HG02763 (cell line): ENCODE measurements at regions not wholly inside any gene's neighbourhood (a gene's known extent, or its start where the extent isn't known, plus 50 kb on each side); places are given as distances from the start of the nearest gene placed in this dataset.
"Not testable (repeated sequence)": the region's sequence is repeated elsewhere in the genome, so short reads cannot be mapped to it uniquely, and the experiment has no call there.

Experiments
- ATAC-seq: cut with Tn5 transposase; IDR thresholded peaks from one replicate; pipeline ENCODE4 v1.9.1; 2021; ENCODE audit warnings: mild to moderate bottlenecking, moderate library complexity; ENCODE audit not compliant: unreplicated experiment

GRCh38 chr12:127140864-127141484 is 1126.0 kb upstream of the TMEM132C start:
- ATAC-seq, result not testable (repeated sequence)

- ATAC-seq, result no peak
Observed at GRCh38 chr12:127143020-127143419, 1124.0 kb upstream of the TMEM132C start.

- ATAC-seq, result no peak
Observed at GRCh38 chr12:127144770-127145169, 1122.2 kb upstream of the TMEM132C start.

- ATAC-seq, result no peak
Observed at GRCh38 chr12:127145241-127145928, 1121.6 kb upstream of the TMEM132C start.

GRCh38 chr12:127145929-127146789 is 1120.8 kb upstream of the TMEM132C start:
- no peak for ATAC-seq

- ATAC-seq, result no peak
Observed at GRCh38 chr12:127146991-127147718, 1119.8 kb upstream of the TMEM132C start.

GRCh38 chr12:127147724-127148123 is 1119.2 kb upstream of the TMEM132C start:
- no peak for ATAC-seq

- ATAC-seq, result no peak
Observed at GRCh38 chr12:127148318-127148717, 1118.7 kb upstream of the TMEM132C start.

GRCh38 chr12:127149226-127149964 is 1117.6 kb upstream of the TMEM132C start:
- ATAC-seq, result no peak

GRCh38 chr12:127150028-127150427 is 1116.9 kb upstream of the TMEM132C start:
- ATAC-seq, result no peak

- no peak for ATAC-seq
Observed at GRCh38 chr12:127150479-127150878, 1116.5 kb upstream of the TMEM132C start.

- no peak for ATAC-seq
Observed at GRCh38 chr12:127150956-127151355, 1116.0 kb upstream of the TMEM132C start.

GRCh38 chr12:127153996-127154395 is 1113.0 kb upstream of the TMEM132C start:
- no peak for ATAC-seq

GRCh38 chr12:127154830-127155229 is 1112.1 kb upstream of the TMEM132C start:
- ATAC-seq, result not testable (repeated sequence)

GRCh38 chr12:127155935-127156619 is 1110.9 kb upstream of the TMEM132C start:
- ATAC-seq, result not testable (repeated sequence)

GRCh38 chr12:127157501-127158366 is 1109.2 kb upstream of the TMEM132C start:
- ATAC-seq, result not testable (repeated sequence)

- no peak for ATAC-seq
Observed at GRCh38 chr12:127158385-127159061, 1108.4 kb upstream of the TMEM132C start.

- no peak for ATAC-seq
Observed at GRCh38 chr12:127161466-127161865, 1105.5 kb upstream of the TMEM132C start.
